Activated CD4-positive, alpha-beta T cell treated with anti-CD3 and anti-CD28 coated beads, Interleukin-2, amount 10 ng/mL, durations not matched to agents 24 days and 14 days (primary cell): ENCODE measurements at regions not wholly inside any gene's neighbourhood (a gene's known extent, or its start where the extent isn't known, plus 50 kb on each side); places are given as distances from the start of the nearest gene placed in this dataset.

Source experiments
- DNase-seq: peaks from one replicate; pipeline ENCODE4 v3.0.0; 2022
- H3K27ac Mint-ChIP-seq: one replicate; pipeline ENCODE4 v1.8.0; 2022; ENCODE audit warnings: mild to moderate bottlenecking, mixed read lengths
- H3K27me3 Mint-ChIP-seq: one replicate; pipeline ENCODE4 v1.8.0; 2022; ENCODE audit warnings: mixed read lengths
- H3K36me3 Mint-ChIP-seq: one replicate; pipeline ENCODE4 v1.8.0; 2022; ENCODE audit warnings: low read depth, mild to moderate bottlenecking, mixed read lengths
- H3K4me1 Mint-ChIP-seq: one replicate; pipeline ENCODE4 v1.8.0; 2021; ENCODE audit warnings: mixed read lengths
- H3K4me3 Mint-ChIP-seq: one replicate; pipeline ENCODE4 v1.8.0; 2022; ENCODE audit warnings: mild to moderate bottlenecking, moderate library complexity, mixed read lengths
- H3K9me3 Mint-ChIP-seq: one replicate; pipeline ENCODE4 v1.8.0; 2021; ENCODE audit warnings: mixed read lengths
- intact Hi-C: fragments of 100-400 bp; cut with micrococcal nuclease; formaldehyde crosslinking; loops from one replicate; pipeline ENCODE4 v1.15.1; 2023

DNA sequence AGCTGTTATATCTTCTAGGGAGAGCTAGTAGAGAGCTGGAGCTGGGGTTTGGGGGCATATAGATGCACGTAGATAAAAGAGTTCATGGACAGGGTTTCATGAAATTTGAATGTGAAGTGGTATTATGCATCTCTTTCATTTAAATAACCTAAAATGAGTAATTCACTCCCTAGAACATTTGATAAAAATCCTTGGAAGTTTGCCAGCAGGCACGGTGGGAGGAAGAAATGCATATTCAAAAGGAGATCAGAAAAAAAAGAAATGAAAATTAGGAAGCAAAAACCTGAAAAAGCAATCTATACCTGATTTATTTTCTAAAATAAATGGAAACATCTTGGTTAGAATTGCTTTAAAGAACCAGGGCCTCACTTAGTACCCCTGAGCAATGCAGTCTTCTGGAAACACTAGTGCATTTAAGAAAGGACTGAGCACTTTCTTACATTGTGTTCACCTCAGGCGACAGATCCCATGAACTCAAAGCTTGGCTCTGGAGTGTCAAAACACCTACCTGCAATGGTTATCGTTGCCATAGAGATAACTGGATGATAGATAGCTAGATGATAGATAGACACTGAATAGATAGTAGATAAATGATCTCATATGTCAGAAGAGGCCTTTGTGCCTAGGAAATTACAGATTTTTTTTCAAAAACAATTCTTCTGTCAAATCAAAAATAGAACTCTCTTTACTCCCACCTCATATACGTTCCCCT lies 458.6 kb upstream of the THRB start:
- intact Hi-C loops = no loop called here
- H3K27me3 Mint-ChIP-seq = no peaks in the 10 kb centered on the region
- H3K27ac Mint-ChIP-seq = no peak overlapping the region
- no peaks in the 10 kb centered on the region for H3K9me3 Mint-ChIP-seq
- no peak for DNase-seq
- no peak overlapping the region for H3K4me3 Mint-ChIP-seq
- H3K36me3 Mint-ChIP-seq = no peaks in the 10 kb centered on the region
- no peaks in the 10 kb centered on the region for H3K4me1 Mint-ChIP-seq

DNA sequence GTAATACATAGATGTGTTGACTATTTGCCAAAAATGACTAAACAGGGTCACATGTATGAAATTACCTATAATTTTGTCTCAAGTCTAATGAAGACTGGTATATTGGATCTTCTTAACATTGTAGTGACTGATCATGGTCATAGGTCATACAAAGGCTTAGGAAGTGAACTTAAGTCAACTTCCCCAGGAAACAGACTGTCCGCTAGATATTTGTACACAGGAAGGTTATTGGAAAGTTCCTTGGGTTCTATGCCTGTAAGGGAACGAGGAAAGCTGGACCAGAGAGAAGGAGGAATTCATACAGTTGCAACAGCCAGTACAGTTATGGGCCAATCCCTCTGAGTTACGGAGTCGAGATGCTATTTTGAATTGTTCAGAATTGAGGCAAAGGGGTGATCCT lies 462.0 kb upstream of the THRB start:
- no peak for DNase-seq
- H3K27ac Mint-ChIP-seq = no peak overlapping the region
- no peaks in the 10 kb centered on the region for H3K27me3 Mint-ChIP-seq
- no peaks in the 10 kb centered on the region for H3K9me3 Mint-ChIP-seq
- H3K4me1 Mint-ChIP-seq = no peaks in the 10 kb centered on the region
- H3K36me3 Mint-ChIP-seq = no peaks in the 10 kb centered on the region
- intact Hi-C loops = no loop called here
- no peak overlapping the region for H3K4me3 Mint-ChIP-seq

DNA sequence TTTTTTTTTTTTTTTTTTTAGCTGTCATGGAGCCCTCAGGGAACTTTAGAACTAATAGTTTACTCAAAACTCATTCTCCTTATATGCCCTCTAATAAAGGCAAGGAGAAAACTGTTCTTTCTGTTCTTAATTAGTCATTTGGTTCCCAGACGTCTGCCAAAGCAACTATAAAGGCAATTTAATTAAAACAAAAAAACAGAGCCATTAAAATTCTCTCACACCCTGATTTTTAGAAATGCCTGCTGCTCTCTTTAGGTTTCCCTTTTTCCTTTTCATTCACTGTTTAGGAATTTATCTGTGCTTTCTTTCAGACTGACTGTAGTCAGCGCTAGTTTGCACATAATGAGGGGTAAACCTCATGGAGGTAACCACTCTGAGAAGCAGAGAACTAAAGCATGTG lies 463.6 kb upstream of the THRB start:
- no peak for DNase-seq
- intact Hi-C loops = no loop called here
- H3K36me3 Mint-ChIP-seq = no peaks in the 10 kb centered on the region
- H3K4me3 Mint-ChIP-seq = no peak overlapping the region
- H3K4me1 Mint-ChIP-seq = no peaks in the 10 kb centered on the region
- H3K9me3 Mint-ChIP-seq = no peaks in the 10 kb centered on the region
- no peaks in the 10 kb centered on the region for H3K27me3 Mint-ChIP-seq
- no peak overlapping the region for H3K27ac Mint-ChIP-seq

DNA sequence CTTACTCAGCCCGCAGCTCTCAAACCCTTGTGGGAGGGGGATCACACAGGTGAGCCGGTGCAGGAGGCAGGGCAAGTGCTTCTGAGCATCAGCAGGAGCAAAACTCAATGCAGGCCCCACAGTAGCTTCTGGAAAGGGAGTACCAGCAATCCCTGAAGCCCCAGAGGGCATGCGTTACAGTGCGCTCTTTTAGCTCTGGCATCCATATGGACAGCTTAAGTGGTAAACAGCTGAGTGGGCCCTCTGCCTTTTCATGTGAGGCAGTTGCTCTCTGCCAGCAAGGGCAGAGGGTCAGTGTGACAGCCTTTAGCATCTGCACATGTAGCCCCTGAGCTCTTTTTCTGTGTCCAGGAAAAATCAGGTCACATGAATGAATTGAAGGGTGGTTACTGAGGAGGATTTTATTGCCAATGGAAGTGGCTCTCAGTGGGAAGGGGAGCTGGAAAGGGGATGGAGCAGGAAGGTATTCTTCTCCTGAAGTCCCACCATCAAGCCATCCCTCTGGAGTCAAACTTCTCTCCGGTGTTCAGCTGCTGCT lies 464.3 kb upstream of the THRB start:
- Mint-ChIP-seq H3K27me3 (no peaks in the 10 kb centered on the region), H3K9me3 (no peaks in the 10 kb centered on the region), H3K27ac (no peak overlapping the region), H3K4me1 (no peaks in the 10 kb centered on the region), H3K36me3 (no peaks in the 10 kb centered on the region), H3K4me3 (no peak overlapping the region)
- no peak for DNase-seq
- intact Hi-C loops = no loop called here

DNA sequence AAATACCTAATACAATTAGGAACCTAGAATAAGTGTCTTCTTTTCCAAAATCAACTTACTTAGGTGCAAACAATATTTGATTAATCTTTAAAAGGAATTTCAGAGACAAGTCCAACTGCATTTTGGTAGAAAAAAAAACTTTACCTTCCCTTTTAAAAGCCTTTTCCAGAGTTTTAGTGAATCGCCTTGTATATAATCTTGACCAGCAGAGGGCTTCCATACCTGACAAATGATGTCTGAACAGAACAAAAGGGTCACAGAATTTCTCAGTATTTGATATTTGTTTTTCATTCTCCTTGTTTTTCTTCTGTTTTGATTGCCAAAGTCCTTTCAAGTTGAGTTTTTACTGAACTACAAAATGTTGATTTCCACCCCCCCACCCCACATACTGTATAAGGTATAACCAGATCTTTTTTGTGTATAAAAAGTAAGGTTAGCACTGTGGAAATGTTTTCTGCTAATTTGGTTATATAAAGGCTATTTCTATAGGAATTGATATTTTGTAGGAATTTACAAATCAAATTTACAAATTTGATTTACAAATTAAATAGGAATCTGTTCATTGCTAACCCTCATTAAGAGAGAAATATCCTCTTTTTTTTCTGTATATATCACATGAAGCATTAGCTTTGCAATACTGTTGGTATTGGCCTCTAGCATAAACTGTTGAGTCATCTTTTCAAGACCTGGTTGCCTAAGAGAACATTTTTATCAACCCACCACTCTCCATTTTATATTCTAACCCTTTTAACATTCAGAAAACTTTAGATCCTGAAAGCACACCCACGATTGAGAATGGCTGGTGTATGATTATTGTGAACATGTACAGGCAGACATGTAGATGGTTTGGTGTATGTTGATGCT lies 464.1 kb upstream of the RARB start:
- Mint-ChIP-seq H3K27me3 (no peaks in the 10 kb centered on the region), H3K36me3 (no peaks in the 10 kb centered on the region), H3K9me3 (no peaks in the 10 kb centered on the region), H3K4me3 (no peak overlapping the region), H3K4me1 (no peaks in the 10 kb centered on the region), H3K27ac (no peak overlapping the region)
- intact Hi-C loops = no loop called here
- no peak for DNase-seq

DNA sequence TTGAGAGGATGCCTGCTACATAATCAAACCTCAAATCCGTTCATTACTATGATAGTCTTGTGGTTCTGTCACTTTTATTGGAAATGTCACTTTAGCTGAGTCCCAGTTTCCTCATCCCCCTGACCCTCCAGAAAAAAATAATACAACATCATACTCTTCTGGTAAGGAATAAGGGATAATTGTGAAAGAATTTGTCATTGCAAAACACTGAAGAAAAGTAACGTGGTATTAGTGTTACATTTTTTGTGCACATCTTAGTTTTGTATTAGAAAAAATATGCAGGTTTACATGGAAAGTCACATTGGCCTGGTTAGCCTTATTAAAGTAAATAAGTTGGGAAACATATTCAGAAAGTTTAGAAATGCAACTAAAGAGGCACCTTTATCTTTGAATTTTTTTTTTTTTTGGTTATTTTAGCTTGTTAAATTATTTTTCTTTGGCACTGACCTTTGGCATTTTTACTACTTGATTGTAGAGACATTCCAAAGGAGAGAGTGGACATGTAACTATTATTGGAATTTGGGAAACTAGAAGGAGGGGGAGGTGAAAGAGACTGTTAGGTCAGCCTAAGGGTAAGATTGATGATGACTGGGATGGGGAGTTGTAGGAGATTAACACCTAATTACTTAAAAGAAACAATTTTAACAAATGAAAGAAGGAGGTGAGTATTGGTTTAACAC lies 462.2 kb upstream of the RARB start:
- no peaks in the 10 kb centered on the region for H3K27me3 Mint-ChIP-seq
- intact Hi-C loops = no loop called here

DNA sequence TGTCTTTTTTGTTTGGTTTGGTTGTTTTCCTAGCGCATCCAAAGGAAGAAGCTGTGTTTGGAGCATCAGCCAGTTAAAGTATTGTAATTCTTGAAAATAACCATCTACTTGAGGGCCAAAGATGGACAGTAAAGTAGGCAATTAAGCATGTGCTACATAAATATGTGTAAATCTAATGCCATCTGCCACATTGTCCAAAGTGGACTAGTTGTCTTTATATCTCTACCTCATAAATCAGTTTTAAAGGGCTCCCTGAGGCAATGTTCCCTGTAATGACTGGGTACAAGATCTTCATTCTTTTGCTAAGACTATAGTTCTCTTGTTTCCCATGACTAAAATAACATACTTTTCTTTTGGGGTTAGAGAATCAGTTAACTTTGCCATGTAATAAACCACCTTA lies 460.0 kb upstream of the RARB start:
- no peaks in the 10 kb centered on the region for H3K36me3 Mint-ChIP-seq
- H3K27me3 Mint-ChIP-seq = no peaks in the 10 kb centered on the region
- no peak overlapping the region for H3K27ac Mint-ChIP-seq
- H3K9me3 Mint-ChIP-seq = no peaks in the 10 kb centered on the region
- H3K4me3 Mint-ChIP-seq = no peak overlapping the region
- no peak for DNase-seq
- no peaks in the 10 kb centered on the region for H3K4me1 Mint-ChIP-seq
- intact Hi-C loops = no loop called here

More for the DNA sequence above, 462.2 kb upstream of the RARB start:
- DNase-seq = no peak
- Mint-ChIP-seq H3K9me3 (no peaks in the 10 kb centered on the region), H3K36me3 (no peaks in the 10 kb centered on the region), H3K4me3 (no peak overlapping the region), H3K4me1 (no peaks in the 10 kb centered on the region), H3K27ac (no peak overlapping the region)

DNA sequence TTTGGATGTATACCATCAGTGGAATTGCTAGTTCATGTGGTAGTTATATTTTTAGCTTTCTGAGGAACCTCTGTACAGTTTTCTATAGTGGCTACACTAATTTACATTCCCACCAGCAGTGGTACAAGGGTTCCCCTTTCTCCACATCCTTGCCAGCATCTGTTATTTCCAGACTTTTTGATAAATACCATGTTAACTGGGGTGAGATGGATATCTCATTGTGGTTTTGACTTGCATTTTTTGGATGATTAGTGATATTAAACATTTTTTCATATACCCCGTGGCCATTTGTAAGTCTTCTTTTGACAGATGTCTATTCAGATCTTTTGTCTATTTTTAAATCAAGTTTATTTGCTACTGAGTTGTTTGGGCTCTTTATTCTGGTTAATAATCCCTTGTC lies 455.6 kb upstream of the RARB start:
- no peaks in the 10 kb centered on the region for H3K27me3 Mint-ChIP-seq
- DNase-seq = no peak
- no peaks in the 10 kb centered on the region for H3K9me3 Mint-ChIP-seq
- no peak overlapping the region for H3K4me3 Mint-ChIP-seq
- no peaks in the 10 kb centered on the region for H3K36me3 Mint-ChIP-seq
- no peaks in the 10 kb centered on the region for H3K4me1 Mint-ChIP-seq
- no peak overlapping the region for H3K27ac Mint-ChIP-seq
- intact Hi-C loops = no loop called here

DNA sequence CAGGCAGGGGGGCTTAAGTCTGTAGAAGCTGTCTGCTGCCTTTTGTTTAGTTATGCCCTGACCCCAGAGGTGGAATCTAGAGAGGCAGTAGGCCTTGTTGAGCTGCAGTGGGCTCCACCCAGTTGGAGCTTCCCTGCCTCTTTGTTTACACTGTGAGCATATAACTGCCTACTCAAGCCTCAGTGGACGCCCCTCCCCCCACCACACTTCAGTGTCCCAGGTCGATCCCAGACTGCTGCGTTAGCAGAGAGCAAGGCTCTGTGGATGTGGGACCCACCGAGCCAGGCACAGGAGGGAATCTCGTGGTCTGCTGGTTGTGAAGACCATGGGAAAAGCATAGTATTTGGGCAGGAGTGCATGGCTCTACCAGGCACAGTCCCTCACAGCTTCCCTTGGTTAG lies 446.8 kb upstream of the RARB start:
- intact Hi-C loops = no loop called here
- Mint-ChIP-seq H3K36me3 (no peaks in the 10 kb centered on the region), H3K9me3 (no peaks in the 10 kb centered on the region), H3K27me3 (no peaks in the 10 kb centered on the region), H3K4me1 (no peaks in the 10 kb centered on the region), H3K4me3 (no peak overlapping the region), H3K27ac (no peak overlapping the region)
- no peak for DNase-seq

DNA sequence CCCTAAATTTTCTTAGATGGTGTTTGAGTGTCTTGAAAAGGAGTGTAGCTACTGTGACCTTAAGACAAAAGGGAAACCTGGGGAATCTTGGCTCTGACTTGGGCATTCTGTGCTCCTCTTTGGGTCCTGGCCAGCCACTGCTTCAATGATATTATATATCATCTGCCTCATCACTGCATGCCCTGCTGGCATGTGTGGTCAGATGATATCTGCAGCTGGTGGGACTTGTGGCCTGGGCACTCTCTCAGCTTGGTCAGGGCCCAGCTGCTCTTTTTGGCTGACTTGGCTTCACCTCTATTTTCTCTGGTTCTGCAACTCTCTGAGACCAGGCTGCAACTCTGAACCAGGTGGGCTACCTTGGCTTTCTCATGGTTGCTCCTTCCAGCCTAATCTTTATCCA lies 446.1 kb upstream of the RARB start:
- no peaks in the 10 kb centered on the region for H3K36me3 Mint-ChIP-seq
- DNase-seq = no peak
- H3K4me1 Mint-ChIP-seq = no peaks in the 10 kb centered on the region
- H3K27me3 Mint-ChIP-seq = no peaks in the 10 kb centered on the region
- H3K27ac Mint-ChIP-seq = no peak overlapping the region
- H3K9me3 Mint-ChIP-seq = no peaks in the 10 kb centered on the region
- H3K4me3 Mint-ChIP-seq = no peak overlapping the region
- intact Hi-C loops = no loop called here

DNA sequence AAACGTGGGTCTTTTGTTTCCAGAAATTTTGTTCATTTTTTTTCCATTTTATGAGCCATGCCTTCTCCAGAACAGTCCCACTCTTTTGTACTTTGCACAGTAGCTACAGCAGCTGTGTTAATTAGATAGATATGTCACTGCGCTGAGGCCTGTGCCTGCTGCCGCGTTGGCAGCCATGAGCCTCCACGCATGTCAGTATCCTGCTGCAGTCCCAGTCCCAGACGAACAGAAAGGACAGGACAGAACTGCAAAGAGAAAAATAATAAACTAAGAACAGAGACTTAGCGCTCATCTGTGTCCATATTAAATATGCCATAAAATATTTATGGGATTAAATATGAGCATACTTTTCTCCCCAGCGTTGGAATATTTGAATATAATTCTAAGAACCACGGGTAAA lies 442.4 kb upstream of the RARB start:
- Mint-ChIP-seq H3K27me3 (no peaks in the 10 kb centered on the region), H3K36me3 (no peaks in the 10 kb centered on the region), H3K9me3 (no peaks in the 10 kb centered on the region), H3K4me3 (no peak overlapping the region), H3K27ac (no peak overlapping the region), H3K4me1 (no peaks in the 10 kb centered on the region)
- no peak for DNase-seq
- intact Hi-C loops = no loop called here

DNA sequence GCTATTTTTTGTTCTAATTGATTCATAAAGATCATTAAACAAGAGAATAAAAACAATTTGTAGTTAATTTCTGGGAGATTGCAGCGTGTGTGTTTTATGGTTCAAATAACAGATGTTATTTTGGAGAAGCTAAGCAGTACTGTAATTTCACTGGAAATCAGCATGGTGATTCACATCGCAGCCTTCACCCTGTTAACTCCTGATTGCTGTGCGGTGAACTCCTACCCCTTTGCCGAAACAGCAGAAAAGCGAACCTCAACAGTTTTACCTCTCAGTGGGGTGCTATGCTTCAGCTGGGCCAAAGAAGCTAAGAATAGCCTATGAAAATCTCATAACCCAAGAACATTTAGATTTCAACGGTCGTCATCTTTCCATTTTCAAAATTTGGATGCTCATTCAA lies 441.5 kb upstream of the RARB start:
- Mint-ChIP-seq H3K9me3 (no peaks in the 10 kb centered on the region), H3K4me1 (no peaks in the 10 kb centered on the region), H3K27ac (no peak overlapping the region), H3K4me3 (no peak overlapping the region), H3K27me3 (no peaks in the 10 kb centered on the region), H3K36me3 (no peaks in the 10 kb centered on the region)
- intact Hi-C loops = no loop called here
- no peak for DNase-seq

DNA sequence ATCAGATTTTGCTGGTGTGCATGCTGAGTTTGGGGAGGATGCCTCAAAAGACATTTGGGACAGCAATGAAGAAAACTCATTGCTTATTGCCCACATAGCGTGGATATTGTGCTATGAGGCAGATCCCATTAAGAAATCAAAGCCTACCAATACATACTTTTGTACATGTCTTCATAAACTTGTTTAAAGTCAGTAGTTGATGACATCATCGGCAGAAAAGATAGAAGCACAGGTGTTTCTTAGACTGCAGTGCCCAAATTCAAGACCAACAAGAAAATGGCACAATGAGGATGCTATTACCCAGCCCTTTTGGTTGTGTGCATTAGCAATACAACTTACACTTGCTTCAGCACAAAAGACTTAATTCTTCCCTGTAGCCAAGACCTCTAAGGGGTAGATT lies 428.7 kb upstream of the RARB start:
- Mint-ChIP-seq H3K27me3 (no peaks in the 10 kb centered on the region), H3K4me1 (no peaks in the 10 kb centered on the region), H3K4me3 (no peak overlapping the region)

DNA sequence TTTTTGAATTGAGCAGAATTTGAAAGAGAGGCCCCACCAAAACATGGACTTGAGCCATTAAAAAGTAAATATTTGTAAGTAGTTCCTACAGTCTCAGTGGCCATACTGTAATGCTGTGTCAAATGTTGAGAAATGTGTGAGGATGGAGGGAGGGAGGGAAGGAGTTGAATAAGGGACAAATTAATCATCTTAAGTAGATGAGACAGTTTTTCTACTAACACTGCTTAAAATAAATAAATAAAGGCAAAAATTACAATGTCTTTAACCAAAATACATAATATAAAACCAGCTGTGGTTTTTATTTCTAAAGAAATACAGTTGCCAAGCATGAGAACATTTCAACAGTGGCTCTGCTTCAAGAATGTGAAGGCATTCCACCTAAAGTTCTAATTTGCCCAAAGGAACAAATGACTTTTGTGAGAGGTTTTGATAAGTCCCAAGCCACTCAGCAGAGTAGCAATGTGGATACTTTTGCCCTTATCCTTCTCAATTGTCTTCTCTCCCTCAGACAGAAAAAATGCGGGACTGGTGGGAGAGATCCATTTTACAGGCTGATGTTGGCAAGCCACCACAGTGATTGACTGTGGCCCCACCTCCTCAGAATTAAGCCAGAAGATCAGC lies 427.0 kb upstream of the RARB start:
- no peak for DNase-seq
- no peaks in the 10 kb centered on the region for H3K4me1 Mint-ChIP-seq
- H3K36me3 Mint-ChIP-seq = no peaks in the 10 kb centered on the region
- H3K27ac Mint-ChIP-seq = no peak overlapping the region
- no peaks in the 10 kb centered on the region for H3K9me3 Mint-ChIP-seq
- H3K4me3 Mint-ChIP-seq = no peak overlapping the region
- H3K27me3 Mint-ChIP-seq = no peaks in the 10 kb centered on the region
- intact Hi-C loops = no loop called here

More for the DNA sequence above, 428.7 kb upstream of the RARB start:
- Mint-ChIP-seq H3K9me3 (no peaks in the 10 kb centered on the region), H3K36me3 (no peaks in the 10 kb centered on the region), H3K27ac (no peak overlapping the region)
- DNase-seq = no peak
- intact Hi-C loops = no loop called here
